ENCODE measurements at regions not wholly inside any gene's neighbourhood (a gene's known extent, or its start where the extent isn't known, plus 50 kb on each side); places are given as distances from the start of the nearest gene placed in this dataset.

GRCh38 chr1:38175121-38175520 is 128.5 kb upstream of the POU3F1 start:
- Mint-ChIP-seq H3K4me3 (no peak overlapping the region), H3K27me3 (ENCODE audit: insufficient read depth, low read depth) (peaks cover 2% of the 10 kb centered on the region), H3K9me3 (peaks cover 2% of the 10 kb centered on the region), H3K4me1 (peaks cover 8% of the 10 kb centered on the region), H3K27ac (no peak overlapping the region), H3K36me3 (no peaks in the 10 kb centered on the region)
- Histone ChIP-seq H3F3A (ENCODE audit: low read depth) (no peaks in the 10 kb centered on the region), H3K4me2 (no peak overlapping the region), H3K9me3 (ENCODE audit: low read depth) (no peaks in the 10 kb centered on the region), H3K79me2 (ENCODE audit: low read depth) (no peaks in the 10 kb centered on the region), H3K27me3 (no peaks in the 10 kb centered on the region), H4K20me1 (ENCODE audit: low read depth) (no peaks in the 10 kb centered on the region), H3K4me1 (no peaks in the 10 kb centered on the region), H2AFZ (replicated peaks) (no peak overlapping the region), H3K27ac (no peak overlapping the region), H3K36me3 (no peaks in the 10 kb centered on the region), H3K9ac (no peak overlapping the region), H3K4me3 (no peak overlapping the region)
- no peak for DNase-seq (ENCODE audit: low spot score)
- TF ChIP-seq EZH2 (IDR thresholded peaks at IDR 0.05) (no peak), EZH2phosphoT487 (IDR thresholded peaks at IDR 0.05) (no peak)
- TF ChIP-seq, protein P1, sequence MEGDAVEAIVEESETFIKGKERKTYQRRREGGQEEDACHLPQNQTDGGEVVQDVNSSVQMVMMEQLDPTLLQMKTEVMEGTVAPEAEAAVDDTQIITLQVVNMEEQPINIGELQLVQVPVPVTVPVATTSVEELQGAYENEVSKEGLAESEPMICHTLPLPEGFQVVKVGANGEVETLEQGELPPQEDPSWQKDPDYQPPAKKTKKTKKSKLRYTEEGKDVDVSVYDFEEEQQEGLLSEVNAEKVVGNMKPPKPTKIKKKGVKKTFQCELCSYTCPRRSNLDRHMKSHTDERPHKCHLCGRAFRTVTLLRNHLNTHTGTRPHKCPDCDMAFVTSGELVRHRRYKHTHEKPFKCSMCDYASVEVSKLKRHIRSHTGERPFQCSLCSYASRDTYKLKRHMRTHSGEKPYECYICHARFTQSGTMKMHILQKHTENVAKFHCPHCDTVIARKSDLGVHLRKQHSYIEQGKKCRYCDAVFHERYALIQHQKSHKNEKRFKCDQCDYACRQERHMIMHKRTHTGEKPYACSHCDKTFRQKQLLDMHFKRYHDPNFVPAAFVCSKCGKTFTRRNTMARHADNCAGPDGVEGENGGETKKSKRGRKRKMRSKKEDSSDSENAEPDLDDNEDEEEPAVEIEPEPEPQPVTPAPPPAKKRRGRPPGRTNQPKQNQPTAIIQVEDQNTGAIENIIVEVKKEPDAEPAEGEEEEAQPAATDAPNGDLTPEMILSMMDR (IDR thresholded peaks at IDR 0.05), result no peak

DNA sequence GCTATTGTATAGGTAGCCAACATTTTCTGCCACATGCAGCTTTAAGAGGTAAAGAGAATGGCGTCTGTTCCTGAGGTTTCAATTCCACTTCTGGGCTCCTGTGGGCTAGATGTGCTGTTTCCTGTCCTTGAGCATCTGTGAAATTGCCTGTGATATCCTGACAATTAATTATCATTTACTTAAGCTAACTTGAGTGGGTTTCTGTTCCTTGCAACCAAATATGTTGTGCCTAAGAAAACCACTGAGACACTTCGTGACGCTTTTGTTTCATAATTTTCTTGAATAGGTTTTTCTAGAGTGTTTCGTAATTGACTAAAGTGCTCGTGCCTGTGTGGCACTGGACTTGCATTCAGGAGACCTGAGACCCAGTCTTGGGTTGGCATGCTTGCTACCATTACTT is 127.3 kb upstream of the POU3F1 start:
- H3K4me1 ChIP-seq, result no peaks in the 10 kb centered on the region
- no peaks in the 10 kb centered on the region for H3K9me3 ChIP-seq (ENCODE audit: low read depth)
- Mint-ChIP-seq H3K27ac (no peak overlapping the region), H3K9me3 (no peaks in the 10 kb centered on the region), H3K36me3 (no peaks in the 10 kb centered on the region), H3K27me3 (ENCODE audit: insufficient read depth, low read depth) (peaks cover 2% of the 10 kb centered on the region), H3K4me3 (no peak overlapping the region), H3K4me1 (peaks cover 8% of the 10 kb centered on the region)
- no peak for DNase-seq (ENCODE audit: low spot score)
- H3K4me2 ChIP-seq, result no peak overlapping the region
- H3K27ac ChIP-seq, result no peak overlapping the region
- H4K20me1 ChIP-seq (ENCODE audit: low read depth), result no peaks in the 10 kb centered on the region
- TF ChIP-seq, protein P1 (IDR thresholded peaks at IDR 0.05), result no peak
- TF ChIP-seq EZH2 (IDR thresholded peaks at IDR 0.05) (no peak), EZH2phosphoT487 (IDR thresholded peaks at IDR 0.05) (no peak)
- H3K79me2 ChIP-seq (ENCODE audit: low read depth), result no peaks in the 10 kb centered on the region
- no peaks in the 10 kb centered on the region for H3F3A ChIP-seq (ENCODE audit: low read depth)
- no peak overlapping the region for H3K4me3 ChIP-seq
- no peak overlapping the region for H3K9ac ChIP-seq
- H3K27me3 ChIP-seq, result no peaks in the 10 kb centered on the region
- H3K36me3 ChIP-seq, result no peaks in the 10 kb centered on the region
- H2AFZ ChIP-seq (replicated peaks), result no peak overlapping the region

DNA sequence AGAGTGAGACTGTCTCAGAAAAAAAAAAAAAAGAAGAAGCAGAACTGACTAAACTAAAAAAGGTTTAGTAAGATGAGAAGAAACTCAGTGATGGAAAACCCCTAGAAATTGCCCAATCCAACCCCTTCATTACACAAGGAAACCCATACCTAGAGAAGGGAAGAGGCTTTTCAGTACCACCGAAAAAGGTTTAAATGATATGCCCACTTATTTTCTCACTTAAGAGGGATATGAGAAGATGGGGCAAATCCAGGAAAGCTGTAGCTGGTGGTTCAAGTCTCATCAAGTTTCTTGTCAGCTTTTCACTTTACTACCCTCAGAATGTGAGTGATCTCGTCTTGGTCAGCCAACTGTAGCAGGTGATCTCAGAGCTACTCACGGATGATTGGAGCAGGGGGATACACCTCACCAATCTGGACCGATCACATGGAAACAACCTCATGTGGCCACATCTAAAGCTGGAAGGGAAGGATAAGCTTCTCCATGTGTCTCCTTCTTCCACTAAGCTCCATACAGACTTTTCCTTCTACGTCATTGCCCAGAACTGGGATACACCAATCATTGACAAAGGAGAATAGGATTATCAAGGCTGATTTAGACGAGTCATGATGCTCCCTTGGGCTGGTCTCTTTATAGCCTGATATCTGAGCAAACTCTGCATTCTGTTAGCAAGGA is 126.7 kb upstream of the POU3F1 start:
- Histone ChIP-seq H3F3A (ENCODE audit: low read depth) (no peaks in the 10 kb centered on the region), H3K4me1 (no peaks in the 10 kb centered on the region), H3K27ac (no peak overlapping the region), H3K9ac (no peak overlapping the region), H3K36me3 (no peaks in the 10 kb centered on the region), H3K9me3 (ENCODE audit: low read depth) (no peaks in the 10 kb centered on the region), H2AFZ (replicated peaks) (no peak overlapping the region), H3K79me2 (ENCODE audit: low read depth) (no peaks in the 10 kb centered on the region), H4K20me1 (ENCODE audit: low read depth) (no peaks in the 10 kb centered on the region), H3K27me3 (no peaks in the 10 kb centered on the region), H3K4me2 (no peak overlapping the region), H3K4me3 (no peak overlapping the region)
- Mint-ChIP-seq H3K27me3 (ENCODE audit: insufficient read depth, low read depth) (peaks cover 2% of the 10 kb centered on the region), H3K9me3 (no peaks in the 10 kb centered on the region), H3K4me3 (no peak overlapping the region), H3K4me1 (peaks cover 8% of the 10 kb centered on the region), H3K36me3 (no peaks in the 10 kb centered on the region), H3K27ac (no peak overlapping the region)
- DNase-seq (ENCODE audit: low spot score), result no peak
- no peak for TF ChIP-seq EZH2 (IDR thresholded peaks at IDR 0.05)
- no peak for TF ChIP-seq EZH2phosphoT487 (IDR thresholded peaks at IDR 0.05)
- TF ChIP-seq, protein P1 (IDR thresholded peaks at IDR 0.05), result no peak
